Activated naive CD4-positive, alpha-beta T cell treated with anti-CD3 and anti-CD28 coated beads for 36 hours (primary cell): ENCODE measurements at regions not wholly inside any gene's neighbourhood (a gene's known extent, or its start where the extent isn't known, plus 50 kb on each side); places are given as distances from the start of the nearest gene placed in this dataset.
A peak's percentile ranks its signal among the peaks of the same experiment; 100 is the strongest.

Experiments used
- CTCF ChIA-PET: fragments of 350-600 bp; sonication (Branson Sonifier 250); formaldehyde crosslinking; loops from one replicate; lab custom pipeline; 2021; ENCODE audit warnings: antibody characterized with exemption; lab: Charles Lee
- DNase-seq: peaks from one replicate; pipeline ENCODE4 v3.0.0-alpha.2; 2020
- H3K27ac Mint-ChIP-seq: one replicate; pipeline ENCODE4 v1.8.0; 2021; ENCODE audit warnings: mild to moderate bottlenecking, mixed read lengths
- H3K27me3 Mint-ChIP-seq: one replicate; pipeline ENCODE4 v1.8.0; 2021; ENCODE audit warnings: low read depth, mixed read lengths
- H3K36me3 Mint-ChIP-seq: one replicate; pipeline ENCODE4 v1.8.0; 2021; ENCODE audit warnings: low read depth, mixed read lengths
- H3K4me1 Mint-ChIP-seq: one replicate; pipeline ENCODE4 v1.8.0; 2021; ENCODE audit warnings: low read depth, mixed read lengths
- H3K4me3 Mint-ChIP-seq: one replicate; pipeline ENCODE4 v1.8.0; 2021; ENCODE audit warnings: mild to moderate bottlenecking, moderate library complexity, mixed read lengths
- H3K9me3 Mint-ChIP-seq: one replicate; pipeline ENCODE4 v1.8.0; 2021; ENCODE audit warnings: mixed read lengths
- intact Hi-C: fragments of 100-400 bp; cut with micrococcal nuclease; formaldehyde crosslinking; loops from one replicate; pipeline ENCODE4 v1.15.1; 2023

- H3K27ac Mint-ChIP-seq, result no peak overlapping the region
- no peak for DNase-seq
- peaks cover 9% of the 10 kb centered on the region for H3K4me1 Mint-ChIP-seq
- peaks cover 6% of the 10 kb centered on the region for H3K36me3 Mint-ChIP-seq
- no peak overlapping the region for H3K4me3 Mint-ChIP-seq
- H3K9me3 Mint-ChIP-seq, result peaks cover 14% of the 10 kb centered on the region
- intact Hi-C loops, result no loop called here
- CTCF ChIA-PET, result no interaction called here
- H3K27me3 Mint-ChIP-seq, result no peaks in the 10 kb centered on the region
Measured at GRCh38 chr6:169997930-169998218, 246.5 kb downstream of the ERMARD start.

GRCh38 chr6:169997187-169997929 lies 245.9 kb downstream of the ERMARD start:
- H3K27me3 Mint-ChIP-seq, result no peaks in the 10 kb centered on the region
- H3K36me3 Mint-ChIP-seq, result peaks cover 4% of the 10 kb centered on the region
- H3K4me1 Mint-ChIP-seq, result peaks cover 12% of the 10 kb centered on the region
- DNase-seq, result no peak
- CTCF ChIA-PET, result no interaction called here
- no peak overlapping the region for H3K4me3 Mint-ChIP-seq
- peaks cover 12% of the 10 kb centered on the region for H3K9me3 Mint-ChIP-seq
- intact Hi-C loops, result no loop called here
- H3K27ac Mint-ChIP-seq, result no peak overlapping the region

- peaks cover 4% of the 10 kb centered on the region for H3K9me3 Mint-ChIP-seq
- DNase-seq, result no peak
- H3K4me3 Mint-ChIP-seq, result no peak overlapping the region
- H3K27ac Mint-ChIP-seq, result no peak overlapping the region
- intact Hi-C loops, result no loop called here
- no peaks in the 10 kb centered on the region for H3K27me3 Mint-ChIP-seq
- no peaks in the 10 kb centered on the region for H3K36me3 Mint-ChIP-seq
- CTCF ChIA-PET, result no interaction called here
- H3K4me1 Mint-ChIP-seq, result peaks cover 20% of the 10 kb centered on the region
Measured at GRCh38 chr6:169996378-169997051, 245.1 kb downstream of the ERMARD start.

GRCh38 chr6:169994739-169995138 lies 243.3 kb downstream of the ERMARD start:
- no peaks in the 10 kb centered on the region for H3K27me3 Mint-ChIP-seq
- H3K4me1 Mint-ChIP-seq, result peaks cover 35% of the 10 kb centered on the region
- H3K4me3 Mint-ChIP-seq, result no peak overlapping the region
- intact Hi-C loops, result loop anchor here (5.0 kb wide), 2 partner anchors 153 to 313 kb away; partner anchors contain the start of gene FAM120B
- H3K9me3 Mint-ChIP-seq, result no peaks in the 10 kb centered on the region
- no peak overlapping the region for H3K27ac Mint-ChIP-seq
- no peaks in the 10 kb centered on the region for H3K36me3 Mint-ChIP-seq
- no peak for DNase-seq
- CTCF ChIA-PET, result interaction anchor here (0.7 kb wide), 1 partner anchor 11 kb away, joined by 3 read pairs; no protein-coding TSS in a partner anchor

GRCh38 chr6:169993861-169994481 lies 242.5 kb downstream of the ERMARD start:
- Mint-ChIP-seq H3K27me3 (no peaks in the 10 kb centered on the region), H3K4me3 (no peak overlapping the region), H3K4me1 (peaks cover 42% of the 10 kb centered on the region), H3K36me3 (no peaks in the 10 kb centered on the region), H3K9me3 (no peaks in the 10 kb centered on the region), H3K27ac (no peak overlapping the region)
- DNase-seq, result no peak
- intact Hi-C loops, result loop anchor here (5.0 kb wide), 2 partner anchors 153 to 313 kb away; partner anchors contain the start of gene FAM120B
- CTCF ChIA-PET, result interaction anchor here (0.7 kb wide), 1 partner anchor 10 kb away, joined by 3 read pairs; no protein-coding TSS in a partner anchor

- intact Hi-C loops, result loop anchor here (2.0 to 5.0 kb wide), 6 partner anchors 41 to 315 kb away; partner anchors contain the start of gene FAM120B
- Mint-ChIP-seq H3K4me3 (no peak overlapping the region), H3K4me1 (peaks cover 42% of the 10 kb centered on the region), H3K9me3 (no peaks in the 10 kb centered on the region), H3K27me3 (no peaks in the 10 kb centered on the region), H3K27ac (peak overlapping the region; percentile 64), H3K36me3 (no peaks in the 10 kb centered on the region)
- DNase-seq, result no peak
- CTCF ChIA-PET, result no interaction called here
Measured at GRCh38 chr6:169991913-169992312, 240.5 kb downstream of the ERMARD start.

GRCh38 chr6:169991031-169991390 lies 239.6 kb downstream of the ERMARD start:
- no peaks in the 10 kb centered on the region for H3K27me3 Mint-ChIP-seq
- intact Hi-C loops, result loop anchor here (2.0 to 5.0 kb wide), 6 partner anchors 40 to 316 kb away; partner anchors contain the start of gene FAM120B
- H3K9me3 Mint-ChIP-seq, result no peaks in the 10 kb centered on the region
- H3K27ac Mint-ChIP-seq, result no peak overlapping the region
- H3K36me3 Mint-ChIP-seq, result no peaks in the 10 kb centered on the region
- no peak for DNase-seq
- H3K4me3 Mint-ChIP-seq, result no peak overlapping the region
- CTCF ChIA-PET, result interaction anchor here (1.3 kb wide), 1 partner anchor 159 kb away, joined by 8 read pairs; no protein-coding TSS in a partner anchor
- H3K4me1 Mint-ChIP-seq, result peaks cover 42% of the 10 kb centered on the region

- H3K27ac Mint-ChIP-seq, result peak overlapping the region; percentile 93
- peaks cover 37% of the 10 kb centered on the region for H3K4me1 Mint-ChIP-seq
- DNase-seq, result peak; percentile 89
- H3K36me3 Mint-ChIP-seq, result no peaks in the 10 kb centered on the region
- intact Hi-C loops, result loop anchor here (1.0 to 5.0 kb wide), 10 partner anchors 15 to 527 kb away; partner anchors contain the start of gene FAM120B
- no peaks in the 10 kb centered on the region for H3K9me3 Mint-ChIP-seq
- CTCF ChIA-PET, result interaction anchor here (0.7 to 1.4 kb wide), 8 partner anchors 11 to 806 kb away, joined by 3 to 8 read pairs (median 3); no protein-coding TSS in a partner anchor
- H3K27me3 Mint-ChIP-seq, result no peaks in the 10 kb centered on the region
- peak overlapping the region; percentile 65 for H3K4me3 Mint-ChIP-seq
Measured at GRCh38 chr6:169990095-169991030, 238.9 kb downstream of the ERMARD start.

- H3K4me3 Mint-ChIP-seq, result peak overlapping the region; percentile 65
- no peaks in the 10 kb centered on the region for H3K36me3 Mint-ChIP-seq
- no peak for DNase-seq
Measured at GRCh38 chr6:169989594-169989993, 238.2 kb downstream of the ERMARD start.

GRCh38 chr6:169988769-169989550 lies 237.5 kb downstream of the ERMARD start:
- DNase-seq, result no peak
- CTCF ChIA-PET, result interaction anchor here (0.7 to 1.4 kb wide), 3 partner anchors 26 to 804 kb away, joined by 3 to 4 read pairs (median 4); no protein-coding TSS in a partner anchor
- intact Hi-C loops, result no loop called here
- H3K27me3 Mint-ChIP-seq, result no peaks in the 10 kb centered on the region
- no peaks in the 10 kb centered on the region for H3K36me3 Mint-ChIP-seq
- H3K4me3 Mint-ChIP-seq, result no peak overlapping the region
- H3K4me1 Mint-ChIP-seq, result peaks cover 36% of the 10 kb centered on the region
- no peaks in the 10 kb centered on the region for H3K9me3 Mint-ChIP-seq
- peak overlapping the region; percentile 93 for H3K27ac Mint-ChIP-seq

More at GRCh38 chr6:169989594-169989993, 238.2 kb downstream of the ERMARD start:
- intact Hi-C loops, result no loop called here
- H3K27me3 Mint-ChIP-seq, result no peaks in the 10 kb centered on the region
- H3K27ac Mint-ChIP-seq, result peak overlapping the region; percentile 93
- no peaks in the 10 kb centered on the region for H3K9me3 Mint-ChIP-seq
- peaks cover 36% of the 10 kb centered on the region for H3K4me1 Mint-ChIP-seq
- CTCF ChIA-PET, result interaction anchor here (0.7 to 1.4 kb wide), 7 partner anchors 10 to 805 kb away, joined by 3 to 8 read pairs (median 3); no protein-coding TSS in a partner anchor
